ENCODE measurements at regions not wholly inside any gene's neighbourhood (a gene's known extent, or its start where the extent isn't known, plus 50 kb on each side); places are given as distances from the start of the nearest gene placed in this dataset.

GRCh38 chr1:60924964-60925798, 157.2 kb upstream of the NFIA start:
- TF ChIP-seq, protein P1, sequence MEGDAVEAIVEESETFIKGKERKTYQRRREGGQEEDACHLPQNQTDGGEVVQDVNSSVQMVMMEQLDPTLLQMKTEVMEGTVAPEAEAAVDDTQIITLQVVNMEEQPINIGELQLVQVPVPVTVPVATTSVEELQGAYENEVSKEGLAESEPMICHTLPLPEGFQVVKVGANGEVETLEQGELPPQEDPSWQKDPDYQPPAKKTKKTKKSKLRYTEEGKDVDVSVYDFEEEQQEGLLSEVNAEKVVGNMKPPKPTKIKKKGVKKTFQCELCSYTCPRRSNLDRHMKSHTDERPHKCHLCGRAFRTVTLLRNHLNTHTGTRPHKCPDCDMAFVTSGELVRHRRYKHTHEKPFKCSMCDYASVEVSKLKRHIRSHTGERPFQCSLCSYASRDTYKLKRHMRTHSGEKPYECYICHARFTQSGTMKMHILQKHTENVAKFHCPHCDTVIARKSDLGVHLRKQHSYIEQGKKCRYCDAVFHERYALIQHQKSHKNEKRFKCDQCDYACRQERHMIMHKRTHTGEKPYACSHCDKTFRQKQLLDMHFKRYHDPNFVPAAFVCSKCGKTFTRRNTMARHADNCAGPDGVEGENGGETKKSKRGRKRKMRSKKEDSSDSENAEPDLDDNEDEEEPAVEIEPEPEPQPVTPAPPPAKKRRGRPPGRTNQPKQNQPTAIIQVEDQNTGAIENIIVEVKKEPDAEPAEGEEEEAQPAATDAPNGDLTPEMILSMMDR (IDR thresholded peaks at IDR 0.05), result no peak
- no peak for TF ChIP-seq ZFX (IDR thresholded peaks at IDR 0.05; ENCODE audit: borderline replicate concordance)
